Esophagus squamous epithelium (tissue), 4 donors: ENCODE measurements at regions not wholly inside any gene's neighbourhood (a gene's known extent, or its start where the extent isn't known, plus 50 kb on each side); places are given as distances from the start of the nearest gene placed in this dataset.

ENCODE experiments used
- CTCF ChIP-seq, 6 experiments: fragments of 450-650 bp in 4 of 6; fragments of 200-600 bp in 2 of 6; sonication (generic) in 2 of 6; IDR thresholded peaks; one replicate each; pipeline ENCODE4 v1.5.1; 2016 to 2019; ENCODE audit warnings: antibody characterized with exemption in 6 of 6, mild to moderate bottlenecking in 4 of 6, moderate library complexity in 4 of 6
- POLR2A ChIP-seq, 4 donors: fragments of 450-650 bp; IDR thresholded peaks; one replicate each; pipeline ENCODE4 v1.6.1; 2017; ENCODE audit warnings: antibody characterized with exemption in 4 of 4, mild to moderate bottlenecking in 4 of 4, moderate library complexity in 3 of 4

GRCh38 chr12:67837876-67838275 lies 151.4 kb upstream of the IFNG-AS1 start:
- no peak for TF ChIP-seq CTCF (IDR thresholded peaks at IDR 0.05)
- no peak for TF ChIP-seq POLR2A (IDR thresholded peaks at IDR 0.05)
